T-helper 2 cell (primary cell): ENCODE measurements at regions not wholly inside any gene's neighbourhood (a gene's known extent, or its start where the extent isn't known, plus 50 kb on each side); places are given as distances from the start of the nearest gene placed in this dataset.

Source experiments
- DNase-seq, 5 experiments: peaks; one replicate each; pipeline versions ENCODE4 v3.0.0 to v3.0.0-alpha.2; 2012 to 2022

- no peak for DNase-seq
Measured at GRCh38 chr1:187313115-187313514, 484.4 kb downstream of the PLA2G4A start.

- no peak for DNase-seq
Measured at GRCh38 chr1:187326557-187326956, 497.8 kb downstream of the PLA2G4A start.

GRCh38 chr1:187336441-187337168, 507.9 kb downstream of the PLA2G4A start:
- peak in 1 of 5 experiments; percentile 52 for DNase-seq

- peak in 1 of 5 experiments; percentile 2 for DNase-seq
Measured at GRCh38 chr1:187338762-187339412, 510.1 kb downstream of the PLA2G4A start.

- DNase-seq = no peak
Measured at GRCh38 chr1:187342495-187342894, 513.7 kb downstream of the PLA2G4A start.

- DNase-seq = no peak
Measured at GRCh38 chr1:187374082-187374481, 545.3 kb downstream of the PLA2G4A start.

- DNase-seq = no peak
Measured at GRCh38 chr1:187374742-187375141, 546.0 kb downstream of the PLA2G4A start.

GRCh38 chr1:187383366-187383765, 554.6 kb downstream of the PLA2G4A start:
- no peak for DNase-seq

- DNase-seq = peak in 1 of 5 experiments; percentile 85
Measured at GRCh38 chr1:187384504-187384903, 555.8 kb downstream of the PLA2G4A start.

- DNase-seq = no peak
Measured at GRCh38 chr1:187390215-187390818, 561.6 kb downstream of the PLA2G4A start.

GRCh38 chr1:187396226-187396625, 567.5 kb downstream of the PLA2G4A start:
- no peak for DNase-seq

- DNase-seq = no peak
Measured at GRCh38 chr1:187396929-187397796, 568.4 kb downstream of the PLA2G4A start.

- DNase-seq = no peak
Measured at GRCh38 chr1:187408212-187409004, 579.7 kb downstream of the PLA2G4A start.

GRCh38 chr1:187409341-187409740, 580.6 kb downstream of the PLA2G4A start:
- no peak for DNase-seq

- DNase-seq = peak in 1 of 5 experiments; percentile 21
Measured at GRCh38 chr1:187411118-187411517, 582.4 kb downstream of the PLA2G4A start.

GRCh38 chr1:187413405-187414169, 584.8 kb downstream of the PLA2G4A start:
- DNase-seq = no peak

GRCh38 chr1:187415065-187415464, 586.3 kb downstream of the PLA2G4A start:
- no peak for DNase-seq

- DNase-seq = no peak
Measured at GRCh38 chr1:187417520-187417919, 588.8 kb downstream of the PLA2G4A start.

- DNase-seq = no peak
Measured at GRCh38 chr1:187433598-187433997, 604.8 kb downstream of the PLA2G4A start.

GRCh38 chr1:187442603-187443002, 613.9 kb downstream of the PLA2G4A start:
- no peak for DNase-seq

GRCh38 chr1:187443939-187444338, 615.2 kb downstream of the PLA2G4A start:
- no peak for DNase-seq
